ENCODE measurements at regions not wholly inside any gene's neighbourhood (a gene's known extent, or its start where the extent isn't known, plus 50 kb on each side); places are given as distances from the start of the nearest gene placed in this dataset.

- CTCF ChIA-PET, result interaction anchor here (0.8 kb wide), 1 partner anchor 761 kb away, joined by 3 read pairs; no protein-coding TSS in a partner anchor
- no peaks in the 10 kb centered on the region for H3K36me3 ChIP-seq (ENCODE audit: control insufficient read depth in 2 of 2, insufficient read depth in 1 of 2, low read length in 2 of 2)
- H3K4me1 ChIP-seq (ENCODE audit: control insufficient read depth, insufficient read depth, low read length), result no peaks in the 10 kb centered on the region
- POLR2A ChIA-PET, result no interaction called here
- H3K4me3 ChIP-seq (ENCODE audit: low read depth, low read length), result no peak overlapping the region
- no peaks in the 10 kb centered on the region for H3K9me3 ChIP-seq (ENCODE audit: control insufficient read depth, insufficient read depth, low read depth, low read length)
- H3K27ac ChIP-seq (ENCODE audit: extremely low read depth, low read depth, low read length), result no peak overlapping the region
- TF ChIP-seq ZBTB6 (tag by site-specific recombination; IDR thresholded peaks at IDR 0.05) (no peak), ZSCAN18 (tag by site-specific recombination; IDR thresholded peaks at IDR 0.05) (no peak), PBX3 (CRISPR knock-in tag; IDR thresholded peaks at IDR 0.05) (no peak), ZNF549 (tag by site-specific recombination; IDR thresholded peaks at IDR 0.05) (no peak), ZNF302 (tag by site-specific recombination; IDR thresholded peaks at IDR 0.05; ENCODE audit: low read depth) (no peak), SP3 (tag by site-specific recombination; IDR thresholded peaks at IDR 0.05) (no peak), ZNF423 (tag by site-specific recombination; IDR thresholded peaks at IDR 0.05) (no peak), KLF1 (tag by site-specific recombination; IDR thresholded peaks at IDR 0.05) (no peak), ZNF292 (tag by site-specific recombination; IDR thresholded peaks at IDR 0.05; ENCODE audit: borderline replicate concordance, low read depth) (no peak), ZNF16 (tag by site-specific recombination; IDR thresholded peaks at IDR 0.05; ENCODE audit: low read depth) (no peak), ZNF174 (tag by site-specific recombination; IDR thresholded peaks at IDR 0.05) (no peak)
These were observed 320.3 kb upstream of the SATB1 start for GRCh38 chr3:18745472-18745871.

- Histone ChIP-seq H3K36me3 (ENCODE audit: control insufficient read depth in 2 of 2, insufficient read depth in 1 of 2, low read length in 2 of 2) (no peaks in the 10 kb centered on the region), H3K9me3 (ENCODE audit: control insufficient read depth, insufficient read depth, low read depth, low read length) (no peaks in the 10 kb centered on the region), H3K4me1 (ENCODE audit: control insufficient read depth, insufficient read depth, low read length) (no peaks in the 10 kb centered on the region), H3K27ac (ENCODE audit: extremely low read depth, low read depth, low read length) (no peak overlapping the region), H3K4me3 (ENCODE audit: low read depth, low read length) (no peak overlapping the region)
- no peak for TF ChIP-seq IKZF3 (tag by site-specific recombination; IDR thresholded peaks at IDR 0.05)
- TF ChIP-seq ZSCAN16 (tag by site-specific recombination; IDR thresholded peaks at IDR 0.05), result no peak
- no peak for TF ChIP-seq PATZ1 (tag by site-specific recombination; IDR thresholded peaks at IDR 0.05)
- TF ChIP-seq KLF9 (tag by site-specific recombination; IDR thresholded peaks at IDR 0.05; ENCODE audit: low read depth), result no peak
- TF ChIP-seq ZNF654 (tag by site-specific recombination; IDR thresholded peaks at IDR 0.05; ENCODE audit: low read depth), result no peak
- ChIA-PET CTCF (interaction anchor here (0.8 kb wide), 1 partner anchor 762 kb away, joined by 3 read pairs; no protein-coding TSS in a partner anchor), POLR2A (no interaction called here)
These were observed 319.3 kb upstream of the SATB1 start for GRCh38 chr3:18744472-18744871.

GRCh38 chr3:18743761-18744160 is 318.6 kb upstream of the SATB1 start:
- ChIA-PET POLR2A (no interaction called here), CTCF (no interaction called here)
- H3K4me3 ChIP-seq (ENCODE audit: low read depth, low read length), result no peak overlapping the region
- no peaks in the 10 kb centered on the region for H3K9me3 ChIP-seq (ENCODE audit: control insufficient read depth, insufficient read depth, low read depth, low read length)
- no peak overlapping the region for H3K27ac ChIP-seq (ENCODE audit: extremely low read depth, low read depth, low read length)
- no peaks in the 10 kb centered on the region for H3K4me1 ChIP-seq (ENCODE audit: control insufficient read depth, insufficient read depth, low read length)
- no peaks in the 10 kb centered on the region for H3K36me3 ChIP-seq (ENCODE audit: control insufficient read depth in 2 of 2, insufficient read depth in 1 of 2, low read length in 2 of 2)
- TF ChIP-seq ZBTB8A (tag by site-specific recombination; IDR thresholded peaks at IDR 0.05) (no peak), ZBTB17 (tag by site-specific recombination; IDR thresholded peaks at IDR 0.05) (no peak), KLF1 (tag by site-specific recombination; IDR thresholded peaks at IDR 0.05) (no peak), TRIM28 (IDR thresholded peaks at IDR 0.05; ENCODE audit: borderline replicate concordance, low read length) (no peak), ZNF24 (tag by site-specific recombination; IDR thresholded peaks at IDR 0.05) (no peak), SCRT2 (tag by site-specific recombination; IDR thresholded peaks at IDR 0.05) (no peak), ZNF610 (tag by site-specific recombination; IDR thresholded peaks at IDR 0.05; ENCODE audit: borderline replicate concordance) (no peak), TSHZ1 (tag by site-specific recombination; IDR thresholded peaks at IDR 0.05; ENCODE audit: borderline replicate concordance) (no peak)

Data from HEK293 (cell line).